ENCODE measurements at regions not wholly inside any gene's neighbourhood (a gene's known extent, or its start where the extent isn't known, plus 50 kb on each side); places are given as distances from the start of the nearest gene placed in this dataset.
"Not testable (repeated sequence)": the region's sequence is repeated elsewhere in the genome, so short reads cannot be mapped to it uniquely, and the experiment has no call there.

DNA sequence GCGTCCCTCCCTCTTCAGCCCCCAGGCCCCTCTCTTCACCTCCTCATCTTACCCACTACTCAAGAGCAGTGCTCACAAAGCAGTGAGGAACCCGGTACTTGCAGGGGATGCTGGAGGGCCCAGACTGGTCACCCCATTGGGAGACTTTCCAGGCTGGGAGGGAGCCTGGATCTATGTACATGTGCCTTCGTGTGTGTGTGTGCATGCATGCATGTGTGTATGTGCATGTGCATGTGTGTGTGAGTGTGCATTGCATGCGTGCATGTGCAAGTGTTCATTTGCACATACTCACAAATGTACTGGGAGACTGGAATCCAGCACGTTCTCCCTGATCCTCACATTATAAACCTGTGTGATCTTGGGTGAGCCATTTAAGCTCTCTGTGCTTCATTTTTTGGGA lies 696.0 kb upstream of the EEF2KMT start:
- no peak for DNase-seq (ENCODE audit: low read depth)

DNA sequence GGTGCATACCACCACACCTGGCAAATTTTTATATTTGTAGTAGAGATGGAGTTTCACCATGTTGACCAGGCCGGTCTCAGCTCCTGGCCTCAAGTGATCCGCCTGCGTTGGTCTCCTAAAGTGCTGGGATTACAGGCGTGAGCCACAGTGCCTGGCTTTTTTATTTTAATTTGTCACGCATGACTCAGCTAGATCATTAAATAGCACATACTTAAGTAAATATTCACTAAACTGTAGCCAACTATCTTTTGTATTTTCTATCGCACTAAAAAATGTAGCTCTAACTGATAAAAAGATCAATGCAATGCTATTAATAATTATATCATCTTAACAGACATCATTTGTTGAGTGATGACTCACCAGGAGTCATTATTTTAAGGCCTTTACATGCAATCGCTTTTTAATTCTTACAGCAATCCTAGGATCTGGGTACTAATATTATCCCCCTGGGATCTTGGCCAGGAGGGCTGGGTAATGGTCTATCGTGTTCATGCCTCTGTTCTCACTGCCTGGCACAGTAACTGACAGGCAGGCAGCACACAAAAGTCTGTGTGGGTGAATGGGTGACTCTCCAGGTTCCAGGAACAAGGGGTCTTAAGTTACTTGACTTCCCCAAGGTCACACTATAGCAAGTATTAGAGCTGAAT lies 693.5 kb upstream of the EEF2KMT start:
- DNase-seq (ENCODE audit: low read depth) = peak; percentile 25

DNA sequence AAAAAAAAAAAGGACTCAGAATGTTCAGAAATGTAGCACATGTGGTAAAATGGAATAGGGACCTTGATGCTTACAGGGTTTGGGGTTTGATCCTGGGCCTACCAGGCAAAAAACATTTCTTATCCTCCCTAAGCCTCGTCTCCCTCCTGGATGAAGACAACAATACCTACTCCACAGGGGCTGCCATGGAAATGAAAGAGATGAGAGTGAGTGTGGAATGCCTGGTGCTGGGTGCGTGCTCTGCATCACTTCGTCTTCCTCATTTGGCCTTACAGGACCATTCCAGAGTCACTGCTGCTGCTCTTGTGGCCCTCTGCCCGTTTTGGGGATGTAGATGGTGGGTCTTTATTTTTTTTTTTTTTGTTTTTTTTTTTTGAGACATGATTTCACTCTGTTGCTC lies 692.9 kb upstream of the EEF2KMT start:
- no peak for DNase-seq (ENCODE audit: low read depth)

DNA sequence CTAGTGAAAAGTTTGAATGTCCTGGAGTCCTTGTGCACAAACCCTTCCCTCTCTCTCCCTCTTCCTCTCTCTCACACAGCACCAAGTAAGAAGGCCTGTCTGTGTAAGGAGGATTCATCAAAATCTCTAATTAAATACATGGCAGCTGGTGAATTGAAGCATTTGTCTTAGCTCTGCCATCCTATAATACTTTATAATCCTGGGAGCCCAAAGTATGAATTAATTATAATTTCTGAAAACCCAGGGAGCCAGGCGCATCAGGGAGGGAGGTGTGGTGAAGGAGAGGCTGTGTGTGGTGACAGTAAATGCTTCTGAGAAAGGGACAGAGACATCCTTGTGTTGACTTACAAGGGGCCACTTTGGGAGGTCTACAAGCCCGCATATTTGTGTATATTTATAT lies 691.4 kb upstream of the EEF2KMT start:
- no peak for DNase-seq (ENCODE audit: low read depth)

DNA sequence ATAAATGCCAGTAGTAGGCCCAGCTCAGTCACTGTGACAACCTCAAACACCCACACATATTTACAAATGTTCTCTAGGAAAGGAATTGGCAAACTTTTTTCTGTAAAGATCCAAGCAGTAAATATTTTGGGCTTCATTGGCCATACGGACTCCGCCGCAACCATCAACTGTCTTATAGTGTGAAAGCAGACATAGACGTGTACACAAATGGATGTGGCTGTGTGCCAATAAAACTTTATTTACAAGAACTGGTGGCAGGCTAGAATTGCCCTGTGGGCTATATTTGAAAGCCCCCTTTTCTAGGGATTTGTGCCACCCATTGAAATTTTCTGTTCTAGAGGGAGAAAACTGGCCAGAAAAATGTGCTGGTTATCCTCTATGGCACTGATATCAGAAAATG lies 683.8 kb upstream of the EEF2KMT start:
- no peak for DNase-seq (ENCODE audit: low read depth)

DNA sequence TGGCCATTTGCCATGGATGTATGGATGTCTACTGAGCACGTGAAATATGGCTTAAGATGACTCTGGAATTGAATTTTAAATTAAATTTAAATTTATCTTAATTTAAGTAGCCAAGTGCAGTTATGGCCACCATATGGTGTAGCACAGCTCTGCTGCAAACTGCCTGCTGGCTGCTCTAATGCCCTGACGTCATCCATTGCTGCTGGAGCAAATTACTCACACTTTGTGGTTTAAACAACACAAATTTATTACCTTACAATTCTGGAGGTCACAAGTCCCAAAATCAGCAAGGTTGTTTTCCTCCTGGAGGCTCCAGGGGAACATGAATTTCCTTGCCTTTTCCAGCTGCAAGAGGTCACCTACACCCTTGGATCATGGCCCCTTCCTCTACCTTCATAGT lies 679.3 kb upstream of the EEF2KMT start:
- DNase-seq (ENCODE audit: low read depth) = peak; percentile 63

DNA sequence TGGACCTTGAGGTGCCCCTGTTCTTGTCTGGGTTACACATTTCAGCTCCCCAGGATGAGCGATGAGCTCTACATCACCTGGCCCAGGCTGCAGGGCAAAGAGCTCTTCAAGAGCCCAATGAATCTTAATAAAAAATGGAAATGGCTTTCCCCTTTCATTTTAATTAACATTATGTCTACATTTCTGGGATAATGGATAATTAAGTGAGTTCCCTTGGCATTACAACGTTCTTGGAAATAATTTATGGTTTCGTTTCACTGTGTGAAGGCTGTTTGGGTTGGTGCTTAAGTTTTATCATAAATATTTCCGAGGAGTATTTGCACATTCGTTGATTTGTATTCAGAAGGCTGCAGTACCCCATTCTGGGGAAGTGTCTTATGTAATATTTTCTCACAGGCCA lies 678.3 kb upstream of the EEF2KMT start:
- DNase-seq (ENCODE audit: low read depth) = no peak

DNA sequence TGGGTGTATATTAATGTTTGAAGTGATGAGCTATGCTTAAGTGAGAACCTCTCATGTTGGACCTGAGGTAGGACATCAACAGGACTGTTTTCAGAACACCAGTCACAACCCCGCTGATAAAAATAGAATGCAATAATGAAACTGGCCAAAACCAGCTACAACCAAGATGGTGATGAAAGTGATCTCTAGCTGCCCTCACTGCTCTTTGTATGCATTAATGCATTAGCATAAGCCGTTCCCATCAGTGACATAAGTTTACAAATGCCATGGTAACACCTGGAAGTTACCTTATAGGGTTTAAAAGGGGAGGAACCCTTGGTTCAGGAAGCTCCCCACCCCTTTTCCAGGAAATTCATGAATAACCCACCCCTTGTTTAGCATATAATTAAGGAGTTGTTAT lies 672.5 kb upstream of the EEF2KMT start:
- no peak for DNase-seq (ENCODE audit: low read depth)

DNA sequence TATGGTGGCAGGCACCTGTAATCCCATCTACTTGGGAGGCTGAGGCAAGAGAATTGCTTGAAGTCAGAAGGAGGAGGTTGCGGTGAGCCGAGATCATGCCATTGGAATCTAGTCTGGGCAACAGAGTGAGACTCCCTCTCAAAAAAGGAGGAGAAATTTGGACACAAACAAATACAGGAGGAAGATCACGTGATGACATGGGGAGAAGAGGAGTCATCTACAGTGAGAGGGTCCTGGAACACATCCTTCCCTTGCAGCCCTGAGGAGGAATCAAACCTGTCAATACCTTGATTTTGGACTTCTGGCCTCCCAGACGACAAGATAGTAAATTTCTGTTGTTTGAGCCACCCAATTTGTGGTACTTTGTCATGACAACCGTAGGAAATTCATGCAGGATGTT lies 671.9 kb upstream of the EEF2KMT start:
- DNase-seq (ENCODE audit: low read depth) = no peak

DNA sequence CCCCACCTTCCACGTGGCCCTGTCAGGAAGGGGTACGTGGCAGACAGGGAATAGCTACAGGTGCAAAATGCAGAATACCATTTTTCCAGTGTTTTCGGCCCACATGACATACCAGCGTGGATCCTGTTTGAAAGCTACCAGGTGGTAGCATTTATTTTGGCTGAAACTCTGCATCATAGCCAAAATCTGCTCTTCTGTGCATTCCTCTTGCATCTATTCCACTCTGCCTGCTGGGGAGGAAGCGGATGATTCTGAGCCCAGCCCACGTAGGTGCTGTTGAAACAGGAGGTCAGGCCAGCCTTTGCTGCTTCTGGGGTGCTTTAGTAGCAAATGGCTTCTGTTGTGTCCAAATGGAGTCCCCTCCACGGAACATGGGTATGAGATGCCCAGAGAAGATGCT lies 670.9 kb upstream of the EEF2KMT start:
- DNase-seq (ENCODE audit: low read depth) = no peak

DNA sequence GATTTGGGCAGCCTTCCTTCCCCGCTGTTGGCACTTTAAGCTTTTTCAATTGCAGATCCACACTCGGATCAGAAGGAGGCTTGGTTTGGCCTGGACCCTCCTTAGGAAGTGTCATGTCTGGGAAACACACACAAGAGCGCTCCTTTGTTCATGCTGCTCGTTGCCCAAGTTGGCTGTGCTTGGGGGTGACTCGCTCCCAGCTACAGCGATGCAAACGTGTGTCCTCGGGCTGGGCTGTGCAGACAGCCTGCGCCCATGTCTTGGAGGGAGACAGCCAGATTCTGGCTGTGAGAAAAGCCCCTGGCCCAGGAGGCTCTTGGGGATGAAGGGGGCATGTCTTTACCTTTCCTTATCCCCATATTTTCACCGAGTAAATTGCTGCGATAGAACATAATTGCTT lies 665.6 kb upstream of the EEF2KMT start:
- DNase-seq (ENCODE audit: low read depth) = no peak

DNA sequence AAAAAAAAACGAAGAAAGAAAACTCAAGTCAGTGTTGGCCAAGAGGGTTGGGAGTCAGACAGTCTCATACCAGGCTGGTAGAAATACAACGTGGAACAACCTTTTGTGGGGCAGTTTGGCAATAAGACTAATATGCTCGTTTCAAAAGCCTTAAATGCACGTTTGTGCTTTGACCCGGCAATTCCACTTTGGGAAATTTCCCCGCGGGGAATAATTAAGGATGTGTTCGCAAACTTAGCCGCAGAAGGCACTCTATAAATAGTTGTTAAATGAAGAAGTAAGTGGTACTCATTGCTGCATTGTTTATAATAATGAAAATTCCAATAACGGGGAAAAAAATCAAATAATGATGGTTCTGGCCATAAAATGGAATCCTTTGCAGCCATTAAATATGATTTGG lies 664.8 kb upstream of the EEF2KMT start:
- DNase-seq (ENCODE audit: low read depth) = no peak

DNA sequence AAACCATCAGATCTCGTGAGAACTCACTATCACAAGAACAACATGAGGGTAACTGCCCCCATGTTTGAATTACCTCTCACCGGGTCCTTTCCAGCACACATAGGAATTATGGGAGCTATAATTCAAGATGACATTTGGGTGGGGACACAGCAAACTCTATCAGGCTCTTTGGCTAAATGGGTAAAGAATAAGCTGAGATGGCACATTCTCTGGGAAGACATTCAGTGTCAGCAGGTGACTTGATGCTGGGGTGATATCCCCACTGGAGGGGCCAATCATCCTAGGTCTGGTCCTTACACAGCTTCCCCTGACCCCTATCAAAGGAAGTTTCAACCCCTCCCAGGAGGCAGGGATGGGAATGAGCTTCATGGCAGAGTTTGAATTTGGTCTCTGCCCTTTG lies 664.0 kb upstream of the EEF2KMT start:
- DNase-seq (ENCODE audit: low read depth) = no peak

DNA sequence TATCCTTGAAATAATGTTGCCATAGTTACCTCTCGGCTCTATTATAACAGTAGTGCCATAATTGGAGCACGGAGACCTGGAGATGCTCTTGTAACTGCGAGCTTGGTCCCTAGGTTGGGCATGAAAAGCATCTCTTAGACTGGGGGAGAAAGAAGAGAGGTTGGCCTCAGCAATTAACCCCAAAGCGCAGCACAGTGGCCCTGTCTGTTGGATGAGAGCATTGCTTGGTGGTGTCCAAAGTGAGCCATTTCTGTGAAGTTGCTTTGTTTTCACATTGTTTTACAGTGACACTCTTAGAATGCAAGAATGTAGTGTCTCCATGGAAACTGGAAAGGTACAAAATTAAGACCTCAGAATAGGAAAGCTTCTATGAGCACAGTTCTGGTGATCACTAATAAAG lies 660.7 kb upstream of the EEF2KMT start:
- DNase-seq (ENCODE audit: low read depth) = no peak

DNA sequence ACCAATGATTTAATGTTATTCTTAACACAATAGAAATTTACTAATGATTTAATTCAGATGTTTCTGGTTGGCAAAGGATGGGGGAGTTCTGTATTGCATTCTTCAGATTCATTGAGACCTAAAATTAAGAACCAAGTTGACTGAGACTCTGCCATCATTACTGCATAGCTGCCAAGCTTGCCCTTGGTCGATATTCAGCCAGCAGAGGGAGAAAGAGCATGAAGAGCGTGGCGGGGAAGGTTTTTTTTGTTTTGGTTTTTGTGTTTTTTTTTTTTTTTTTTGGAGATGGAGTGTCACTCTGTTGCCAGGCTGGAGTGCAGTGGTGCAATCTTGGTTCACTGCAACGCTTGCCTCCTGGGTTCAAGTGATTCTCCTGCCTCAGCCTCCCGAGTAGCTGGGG lies 659.4 kb upstream of the EEF2KMT start:
- no peak for DNase-seq (ENCODE audit: low read depth)

DNA sequence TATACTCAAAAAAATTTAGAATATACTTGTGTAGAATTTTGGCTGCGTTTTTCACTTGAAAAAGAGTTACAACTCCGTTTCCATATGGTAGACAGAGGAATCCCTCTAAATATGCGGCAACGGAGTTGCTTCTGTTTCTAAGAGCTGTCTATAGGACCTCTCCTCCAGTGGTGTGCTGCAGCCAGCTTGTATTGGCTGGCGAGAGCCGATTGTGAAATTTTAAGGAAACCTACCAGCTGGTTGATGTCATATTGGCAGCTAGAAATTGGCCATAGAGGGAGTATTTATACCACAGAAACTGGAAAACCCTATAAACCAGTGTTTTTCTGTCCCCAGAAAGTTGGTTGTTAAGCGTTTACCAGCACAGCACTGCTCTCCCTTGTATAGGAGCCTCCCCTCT lies 655.8 kb upstream of the EEF2KMT start:
- no peak for DNase-seq (ENCODE audit: low read depth)

DNA sequence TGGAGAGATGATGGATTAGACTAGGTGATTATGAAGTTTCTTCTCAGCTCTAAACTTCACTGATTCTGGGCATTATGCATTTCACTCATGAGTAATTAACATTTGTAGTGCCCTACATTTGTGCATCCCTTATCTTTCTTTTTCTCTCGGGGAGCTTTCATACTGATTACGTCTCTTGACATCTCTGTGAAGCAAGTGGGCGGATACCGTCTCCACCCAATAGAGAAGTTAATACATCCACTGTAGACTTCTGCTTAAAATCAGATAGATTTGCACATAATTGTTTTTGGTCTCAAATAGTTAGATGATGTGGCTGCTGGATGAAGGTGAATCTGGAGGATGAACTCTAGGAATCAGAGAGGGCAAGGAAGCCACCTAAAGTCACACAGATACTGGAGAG lies 653.6 kb upstream of the EEF2KMT start:
- no peak for DNase-seq (ENCODE audit: low read depth)

DNA sequence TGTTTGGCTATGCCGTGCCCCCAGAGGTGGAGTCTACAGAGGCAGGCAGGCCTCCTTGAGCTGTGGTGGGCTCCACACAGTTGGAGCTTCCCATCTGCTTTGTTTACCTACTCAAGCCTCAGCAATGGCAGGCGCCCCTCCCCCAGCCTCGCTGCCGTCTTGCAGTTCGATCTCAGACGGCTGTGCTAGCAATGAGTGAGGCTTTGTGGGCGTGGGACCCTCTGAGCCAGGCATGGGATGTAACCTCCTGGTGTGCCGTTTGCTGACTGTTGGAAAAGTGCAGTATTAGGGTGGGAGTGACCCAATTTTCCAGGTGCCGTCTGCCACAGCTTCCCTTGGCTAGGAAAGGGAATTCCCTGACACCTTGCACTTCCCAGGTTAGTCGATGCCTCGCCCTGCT lies 652.8 kb upstream of the EEF2KMT start:
- not testable (repeated sequence) for DNase-seq (ENCODE audit: low read depth)

DNA sequence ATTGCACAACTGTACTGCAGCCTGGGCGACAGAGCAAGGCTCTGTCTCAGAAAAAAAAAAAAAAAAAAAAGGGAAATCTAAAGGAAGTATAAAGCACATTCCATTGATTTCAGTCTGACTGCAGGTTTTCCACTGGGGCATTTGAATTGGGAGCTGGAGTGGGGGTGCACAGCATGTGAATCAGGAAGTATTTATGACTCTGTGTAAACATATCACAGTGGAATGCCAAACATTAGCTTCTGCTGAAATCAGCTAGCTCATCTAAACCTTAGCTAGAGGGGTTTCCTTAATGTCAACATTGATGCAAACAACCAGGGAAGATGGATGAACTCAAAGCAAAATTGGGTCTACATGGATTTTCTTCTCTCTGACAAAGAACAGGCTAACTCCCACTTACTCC lies 641.0 kb upstream of the EEF2KMT start:
- peak; percentile 28 for DNase-seq (ENCODE audit: low read depth)

DNA sequence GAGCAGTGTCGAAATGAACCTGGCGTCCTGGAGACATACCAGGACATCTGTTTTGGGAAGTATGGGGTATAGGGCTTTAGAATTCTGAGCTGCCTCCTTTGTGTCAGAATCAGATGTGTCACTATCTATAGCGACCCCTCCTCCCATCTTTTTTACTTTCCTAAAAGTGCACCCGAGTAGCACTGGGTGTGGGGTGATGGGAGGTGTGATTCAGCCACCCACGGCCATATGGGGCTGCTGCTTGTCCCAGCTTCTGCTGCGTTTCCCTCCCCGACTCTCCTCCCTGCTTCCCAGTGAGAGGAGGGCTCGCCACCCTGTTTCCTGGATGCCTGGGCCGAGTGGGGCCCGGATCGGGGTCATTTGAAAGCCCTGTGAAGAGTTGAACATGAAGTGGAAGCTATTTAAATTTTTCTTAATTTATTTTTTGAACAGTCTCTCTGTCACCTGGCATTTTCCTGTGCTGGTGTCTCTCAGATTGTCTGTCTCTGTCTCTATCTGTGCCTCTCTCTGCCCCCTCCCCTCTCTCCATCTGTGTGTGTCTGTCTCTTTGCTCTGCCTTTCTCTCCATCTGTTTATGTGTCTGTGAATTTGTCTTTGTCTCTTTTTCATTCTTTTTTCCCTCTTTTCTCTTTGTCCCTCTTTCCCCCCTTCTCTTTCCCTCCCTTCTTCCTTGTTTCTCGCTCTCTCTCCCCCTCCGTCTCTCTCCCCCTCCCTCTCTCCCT lies 638.8 kb upstream of the EEF2KMT start:
- no peak for DNase-seq (ENCODE audit: low read depth)

DNA sequence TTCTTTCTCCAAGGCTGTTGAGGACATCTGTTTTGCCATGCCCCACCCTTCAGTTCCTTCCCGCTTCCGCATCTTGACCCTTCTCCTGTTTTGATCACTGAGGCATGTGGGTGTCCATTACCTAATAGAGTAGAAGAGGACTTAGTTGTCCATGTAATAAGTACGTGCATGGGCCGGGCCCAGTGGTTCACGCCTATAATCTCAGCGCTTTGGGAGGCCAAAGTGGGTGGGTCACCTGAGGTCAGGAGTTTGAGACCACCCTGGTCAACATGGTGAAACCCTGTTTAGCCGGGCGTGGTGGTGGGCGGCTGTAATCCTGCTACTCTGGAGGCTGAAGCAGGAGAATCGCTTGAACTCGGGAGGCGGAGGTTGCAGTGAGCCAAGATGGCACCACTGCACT lies 637.8 kb upstream of the EEF2KMT start:
- no peak for DNase-seq (ENCODE audit: low read depth)

DNA sequence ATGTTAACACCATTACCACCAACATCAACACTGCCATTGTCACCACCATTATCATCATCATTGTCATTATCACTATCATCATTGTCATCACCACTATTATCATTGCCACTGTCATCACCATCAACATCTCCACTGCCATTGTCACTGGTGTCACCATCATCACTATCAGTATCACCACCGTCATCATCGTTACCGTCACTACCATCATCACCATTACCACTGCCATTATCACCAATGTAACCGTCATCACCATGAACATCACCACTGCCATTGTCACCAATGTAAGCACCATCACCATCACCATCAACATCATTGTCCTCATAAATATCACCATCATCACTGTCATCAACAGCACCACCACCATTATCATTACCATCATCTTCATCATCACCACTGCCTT lies 633.2 kb upstream of the EEF2KMT start:
- DNase-seq (ENCODE audit: low read depth) = no peak

DNA sequence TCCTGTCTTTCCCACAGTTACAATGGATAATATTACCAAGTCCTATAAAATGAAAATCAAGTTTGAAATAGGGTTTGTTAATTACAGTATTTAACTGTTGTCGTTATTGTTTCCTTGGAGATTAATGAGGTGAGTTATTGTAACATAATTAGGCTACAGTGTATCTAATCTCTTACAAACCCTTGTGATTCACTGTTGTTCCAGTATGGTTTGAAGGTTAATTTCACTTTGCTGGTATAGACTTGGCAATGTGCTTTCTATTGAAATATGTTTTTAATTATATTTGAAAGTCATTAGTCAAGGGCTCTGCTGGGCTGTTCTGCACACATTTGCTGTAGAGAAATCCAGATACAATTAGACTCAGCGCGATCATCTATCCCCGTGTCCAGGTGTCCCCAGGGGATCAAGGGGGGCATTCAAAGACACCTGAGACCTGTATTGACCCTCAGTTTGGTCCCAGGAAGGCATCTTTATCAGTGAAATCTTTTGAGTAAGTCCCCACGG lies 624.6 kb upstream of the EEF2KMT start:
- no peak for DNase-seq (ENCODE audit: low read depth)
